GM23338 (cell line): ENCODE measurements at regions not wholly inside any gene's neighbourhood (a gene's known extent, or its start where the extent isn't known, plus 50 kb on each side); places are given as distances from the start of the nearest gene placed in this dataset.
A peak's percentile ranks its signal among the peaks of the same experiment; 100 is the strongest.

Experiments used
- ATAC-seq: fragments of 200-7000 bp; cut with Tn5 transposase; 3 replicates; pipeline ENCODE4 v1.9.1; 2020
- DNase-seq: peaks from one replicate; pipeline ENCODE4 v3.0.0-alpha.2; 2015; ENCODE audit warnings: low spot score
- H2AFZ ChIP-seq: fragments of 200-600 bp; sonication (generic); 2 replicates; pipeline ENCODE4 v1.8.0; 2016; ENCODE audit warnings: antibody characterized with exemption, mild to moderate bottlenecking, moderate library complexity
- H3F3A ChIP-seq: fragments of 200-600 bp; sonication (generic); replicated peaks from 2 replicates; pipeline ENCODE4 v1.8.0; 2017; ENCODE audit warnings: antibody characterized with exemption, mixed run types, low read depth
- H3K27ac ChIP-seq: fragments of 200-600 bp; sonication (generic); 2 replicates; pipeline ENCODE4 v1.6.1; 2016; ENCODE audit warnings: low read depth
- H3K27me3 ChIP-seq: fragments of 200-600 bp; sonication (generic); 2 replicates; pipeline ENCODE4 v1.8.0; 2016; ENCODE audit warnings: mild to moderate bottlenecking, mixed run types, moderate library complexity; ENCODE audit not compliant: insufficient read depth
- H3K36me3 ChIP-seq: fragments of 200-600 bp; sonication (generic); 2 replicates; pipeline ENCODE4 v1.8.0; 2016; ENCODE audit warnings: mild to moderate bottlenecking; ENCODE audit not compliant: insufficient read depth
- H3K4me1 ChIP-seq: fragments of 200-600 bp; sonication (generic); 2 replicates; pipeline ENCODE4 v1.8.0; 2016; ENCODE audit warnings: mild to moderate bottlenecking, moderate library complexity; ENCODE audit not compliant: insufficient read depth
- H3K4me2 ChIP-seq: fragments of 200-600 bp; sonication (generic); 2 replicates; pipeline ENCODE4 v1.7.1; 2017; ENCODE audit warnings: mixed run types
- H3K4me3 ChIP-seq: fragments of 200-600 bp; sonication (generic); 2 replicates; pipeline ENCODE4 v1.6.1; 2016; ENCODE audit warnings: mixed run types
- H3K79me2 ChIP-seq: fragments of 200-600 bp; sonication (generic); replicated peaks from 2 replicates; pipeline ENCODE4 v1.8.0; 2017; ENCODE audit warnings: mild to moderate bottlenecking; ENCODE audit not compliant: insufficient read depth
- H3K9me2 ChIP-seq: fragments of 200-600 bp; sonication (generic); 2 replicates; pipeline ENCODE4 v1.8.0; 2017; ENCODE audit not compliant: insufficient read depth
- H4K20me1 ChIP-seq: fragments of 200-600 bp; sonication (generic); replicated peaks from 2 replicates; pipeline ENCODE4 v1.8.0; 2017; ENCODE audit warnings: mild to moderate bottlenecking; ENCODE audit not compliant: insufficient read depth
- H3K27ac Mint-ChIP-seq: 2 replicates; pipeline ENCODE4 v1.8.0; 2020; ENCODE audit warnings: inconsistent platforms, mild to moderate bottlenecking, moderate library complexity, mixed read lengths
- H3K27me3 Mint-ChIP-seq: 3 replicates; pipeline ENCODE4 v1.8.0; 2022; ENCODE audit warnings: low read depth, mild to moderate bottlenecking, moderate library complexity, mixed read lengths, inconsistent platforms; ENCODE audit not compliant: insufficient read depth, poor library complexity
- H3K36me3 Mint-ChIP-seq: 3 replicates; pipeline ENCODE4 v1.8.0; 2021; ENCODE audit warnings: low read depth, mild to moderate bottlenecking, inconsistent platforms, moderate library complexity, mixed read lengths
- H3K4me1 Mint-ChIP-seq: 3 replicates; pipeline ENCODE4 v1.8.0; 2020; ENCODE audit warnings: mild to moderate bottlenecking, inconsistent platforms, mixed read lengths
- H3K4me3 Mint-ChIP-seq: 3 replicates; pipeline ENCODE4 v1.8.0; 2021; ENCODE audit warnings: moderate library complexity, mild to moderate bottlenecking, inconsistent platforms, mixed read lengths
- H3K9me3 Mint-ChIP-seq: 3 replicates; pipeline ENCODE4 v1.8.0; 2020; ENCODE audit warnings: moderate library complexity, mild to moderate bottlenecking, inconsistent platforms, mixed read lengths
- CREB1 ChIP-seq: fragments of 250-450 bp; sonication (Bioruptor Pico); IDR thresholded peaks from 2 replicates; pipeline ENCODE4 v1.5.0; 2020; ENCODE audit warnings: low read depth, mild to moderate bottlenecking, moderate library complexity
- EZH2 ChIP-seq: fragments of 200-600 bp; sonication (generic); IDR thresholded peaks from one replicate; pipeline ENCODE4 v1.8.0; 2017; ENCODE audit warnings: antibody characterized with exemption, mild to moderate bottlenecking, low read depth; ENCODE audit not compliant: unreplicated experiment
- JUNB ChIP-seq: IDR thresholded peaks from one replicate; pipeline ENCODE4 v1.6.1; 2016; ENCODE audit warnings: antibody characterized with exemption; ENCODE audit not compliant: unreplicated experiment
- POLR2AphosphoS5 ChIP-seq: IDR thresholded peaks from 2 replicates; pipeline ENCODE4 v1.6.1; 2016; ENCODE audit warnings: antibody characterized with exemption, low read depth
- STAT1 ChIP-seq: IDR thresholded peaks from one replicate; pipeline ENCODE4 v1.6.1; 2016; ENCODE audit warnings: antibody characterized with exemption; ENCODE audit not compliant: unreplicated experiment
- ZNF114 ChIP-seq: fragments of 250-450 bp; sonication (Bioruptor Pico); IDR thresholded peaks from 2 replicates; pipeline ENCODE4 v1.5.0; 2020; ENCODE audit warnings: mild to moderate bottlenecking, moderate library complexity
- ZNF331 ChIP-seq: fragments of 250-450 bp; sonication (Bioruptor Pico); IDR thresholded peaks from 2 replicates; pipeline ENCODE4 v1.5.0; 2020; ENCODE audit warnings: low read depth, mild to moderate bottlenecking, moderate library complexity
- TF ChIP-seq, protein P1 (sequence below): fragments of 250-450 bp; sonication (Bioruptor Pico); IDR thresholded peaks from 2 replicates; pipeline ENCODE4 v1.5.0; 2020; ENCODE audit warnings: mild to moderate bottlenecking, moderate library complexity
- TF ChIP-seq, protein P2 (sequence below): IDR thresholded peaks from 2 replicates; pipeline ENCODE4 v1.6.1; 2016; ENCODE audit warnings: antibody characterized with exemption
- TF ChIP-seq, protein P3 (sequence below): IDR thresholded peaks from one replicate; pipeline ENCODE4 v1.6.1; 2018; ENCODE audit warnings: antibody characterized with exemption; ENCODE audit not compliant: unreplicated experiment

DNA sequence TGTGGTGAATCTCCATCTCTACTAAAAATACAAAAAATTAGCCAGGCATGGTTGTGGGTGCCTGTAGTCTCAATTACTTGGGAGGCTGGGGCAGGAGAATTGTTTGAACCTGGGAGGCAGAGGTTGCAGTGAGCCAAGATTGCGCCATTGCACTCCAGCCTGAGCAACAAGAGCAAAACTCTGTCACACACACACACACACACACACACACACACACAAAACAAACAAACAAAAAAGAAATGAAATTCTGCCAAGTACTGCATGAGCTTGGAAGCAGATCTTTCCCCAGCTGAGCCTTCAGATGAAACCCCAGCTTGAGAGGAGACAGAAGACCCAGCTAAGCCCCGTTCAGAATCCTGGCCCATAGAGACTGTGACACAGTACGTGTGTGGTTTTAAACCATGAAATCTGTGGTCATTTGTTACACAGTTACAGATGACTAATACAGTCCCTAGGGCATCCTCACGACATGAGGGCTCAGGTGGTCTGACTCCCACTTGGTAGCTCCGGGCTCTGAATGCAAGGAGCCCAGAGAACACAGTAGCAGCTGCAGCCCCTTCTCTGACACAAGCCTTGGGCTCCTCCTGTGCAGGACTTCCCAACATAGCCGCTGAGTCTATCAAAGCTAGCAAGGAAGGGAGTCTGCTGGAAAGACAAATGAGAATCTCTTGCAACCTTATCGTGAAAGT is 132.8 kb downstream of the SEC14L1 start:
- peaks cover 2% of the 10 kb centered on the region; the same call in 1 of the 3 replicates for H3K9me3 Mint-ChIP-seq
- H3K4me3 ChIP-seq: no peak overlapping the region
- no peak overlapping the region for H3K27ac Mint-ChIP-seq
- no peaks in the 10 kb centered on the region for H3K4me1 Mint-ChIP-seq
- TF ChIP-seq, protein P1, sequence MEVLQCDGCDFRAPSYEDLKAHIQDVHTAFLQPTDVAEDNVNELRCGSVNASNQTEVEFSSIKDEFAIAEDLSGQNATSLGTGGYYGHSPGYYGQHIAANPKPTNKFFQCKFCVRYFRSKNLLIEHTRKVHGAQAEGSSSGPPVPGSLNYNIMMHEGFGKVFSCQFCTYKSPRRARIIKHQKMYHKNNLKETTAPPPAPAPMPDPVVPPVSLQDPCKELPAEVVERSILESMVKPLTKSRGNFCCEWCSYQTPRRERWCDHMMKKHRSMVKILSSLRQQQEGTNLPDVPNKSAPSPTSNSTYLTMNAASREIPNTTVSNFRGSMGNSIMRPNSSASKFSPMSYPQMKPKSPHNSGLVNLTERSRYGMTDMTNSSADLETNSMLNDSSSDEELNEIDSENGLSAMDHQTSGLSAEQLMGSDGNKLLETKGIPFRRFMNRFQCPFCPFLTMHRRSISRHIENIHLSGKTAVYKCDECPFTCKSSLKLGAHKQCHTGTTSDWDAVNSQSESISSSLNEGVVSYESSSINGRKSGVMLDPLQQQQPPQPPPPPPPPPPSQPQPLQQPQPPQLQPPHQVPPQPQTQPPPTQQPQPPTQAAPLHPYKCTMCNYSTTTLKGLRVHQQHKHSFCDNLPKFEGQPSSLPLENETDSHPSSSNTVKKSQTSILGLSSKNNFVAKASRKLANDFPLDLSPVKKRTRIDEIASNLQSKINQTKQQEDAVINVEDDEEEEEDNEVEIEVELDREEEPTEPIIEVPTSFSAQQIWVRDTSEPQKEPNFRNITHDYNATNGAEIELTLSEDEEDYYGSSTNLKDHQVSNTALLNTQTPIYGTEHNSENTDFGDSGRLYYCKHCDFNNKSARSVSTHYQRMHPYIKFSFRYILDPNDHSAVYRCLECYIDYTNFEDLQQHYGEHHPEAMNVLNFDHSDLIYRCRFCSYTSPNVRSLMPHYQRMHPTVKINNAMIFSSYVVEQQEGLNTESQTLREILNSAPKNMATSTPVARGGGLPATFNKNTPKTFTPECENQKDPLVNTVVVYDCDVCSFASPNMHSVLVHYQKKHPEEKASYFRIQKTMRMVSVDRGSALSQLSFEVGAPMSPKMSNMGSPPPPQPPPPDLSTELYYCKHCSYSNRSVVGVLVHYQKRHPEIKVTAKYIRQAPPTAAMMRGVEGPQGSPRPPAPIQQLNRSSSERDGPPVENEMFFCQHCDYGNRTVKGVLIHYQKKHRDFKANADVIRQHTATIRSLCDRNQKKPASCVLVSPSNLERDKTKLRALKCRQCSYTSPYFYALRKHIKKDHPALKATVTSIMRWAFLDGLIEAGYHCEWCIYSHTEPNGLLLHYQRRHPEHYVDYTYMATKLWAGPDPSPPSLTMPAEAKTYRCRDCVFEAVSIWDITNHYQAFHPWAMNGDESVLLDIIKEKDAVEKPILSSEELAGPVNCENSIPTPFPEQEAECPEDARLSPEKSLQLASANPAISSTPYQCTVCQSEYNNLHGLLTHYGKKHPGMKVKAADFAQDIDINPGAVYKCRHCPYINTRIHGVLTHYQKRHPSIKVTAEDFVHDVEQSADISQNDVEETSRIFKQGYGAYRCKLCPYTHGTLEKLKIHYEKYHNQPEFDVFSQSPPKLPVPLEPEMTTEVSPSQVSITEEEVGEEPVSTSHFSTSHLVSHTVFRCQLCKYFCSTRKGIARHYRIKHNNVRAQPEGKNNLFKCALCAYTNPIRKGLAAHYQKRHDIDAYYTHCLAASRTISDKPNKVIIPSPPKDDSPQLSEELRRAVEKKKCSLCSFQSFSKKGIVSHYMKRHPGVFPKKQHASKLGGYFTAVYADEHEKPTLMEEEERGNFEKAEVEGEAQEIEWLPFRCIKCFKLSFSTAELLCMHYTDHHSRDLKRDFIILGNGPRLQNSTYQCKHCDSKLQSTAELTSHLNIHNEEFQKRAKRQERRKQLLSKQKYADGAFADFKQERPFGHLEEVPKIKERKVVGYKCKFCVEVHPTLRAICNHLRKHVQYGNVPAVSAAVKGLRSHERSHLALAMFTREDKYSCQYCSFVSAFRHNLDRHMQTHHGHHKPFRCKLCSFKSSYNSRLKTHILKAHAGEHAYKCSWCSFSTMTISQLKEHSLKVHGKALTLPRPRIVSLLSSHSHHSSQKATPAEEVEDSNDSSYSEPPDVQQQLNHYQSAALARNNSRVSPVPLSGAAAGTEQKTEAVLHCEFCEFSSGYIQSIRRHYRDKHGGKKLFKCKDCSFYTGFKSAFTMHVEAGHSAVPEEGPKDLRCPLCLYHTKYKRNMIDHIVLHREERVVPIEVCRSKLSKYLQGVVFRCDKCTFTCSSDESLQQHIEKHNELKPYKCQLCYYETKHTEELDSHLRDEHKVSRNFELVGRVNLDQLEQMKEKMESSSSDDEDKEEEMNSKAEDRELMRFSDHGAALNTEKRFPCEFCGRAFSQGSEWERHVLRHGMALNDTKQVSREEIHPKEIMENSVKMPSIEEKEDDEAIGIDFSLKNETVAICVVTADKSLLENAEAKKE (CRISPR knock-in tag): no peak
- TF ChIP-seq, protein P2, sequence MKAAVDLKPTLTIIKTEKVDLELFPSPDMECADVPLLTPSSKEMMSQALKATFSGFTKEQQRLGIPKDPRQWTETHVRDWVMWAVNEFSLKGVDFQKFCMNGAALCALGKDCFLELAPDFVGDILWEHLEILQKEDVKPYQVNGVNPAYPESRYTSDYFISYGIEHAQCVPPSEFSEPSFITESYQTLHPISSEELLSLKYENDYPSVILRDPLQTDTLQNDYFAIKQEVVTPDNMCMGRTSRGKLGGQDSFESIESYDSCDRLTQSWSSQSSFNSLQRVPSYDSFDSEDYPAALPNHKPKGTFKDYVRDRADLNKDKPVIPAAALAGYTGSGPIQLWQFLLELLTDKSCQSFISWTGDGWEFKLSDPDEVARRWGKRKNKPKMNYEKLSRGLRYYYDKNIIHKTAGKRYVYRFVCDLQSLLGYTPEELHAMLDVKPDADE: no peak
- no peak for TF ChIP-seq POLR2AphosphoS5
- TF ChIP-seq, protein P3, sequence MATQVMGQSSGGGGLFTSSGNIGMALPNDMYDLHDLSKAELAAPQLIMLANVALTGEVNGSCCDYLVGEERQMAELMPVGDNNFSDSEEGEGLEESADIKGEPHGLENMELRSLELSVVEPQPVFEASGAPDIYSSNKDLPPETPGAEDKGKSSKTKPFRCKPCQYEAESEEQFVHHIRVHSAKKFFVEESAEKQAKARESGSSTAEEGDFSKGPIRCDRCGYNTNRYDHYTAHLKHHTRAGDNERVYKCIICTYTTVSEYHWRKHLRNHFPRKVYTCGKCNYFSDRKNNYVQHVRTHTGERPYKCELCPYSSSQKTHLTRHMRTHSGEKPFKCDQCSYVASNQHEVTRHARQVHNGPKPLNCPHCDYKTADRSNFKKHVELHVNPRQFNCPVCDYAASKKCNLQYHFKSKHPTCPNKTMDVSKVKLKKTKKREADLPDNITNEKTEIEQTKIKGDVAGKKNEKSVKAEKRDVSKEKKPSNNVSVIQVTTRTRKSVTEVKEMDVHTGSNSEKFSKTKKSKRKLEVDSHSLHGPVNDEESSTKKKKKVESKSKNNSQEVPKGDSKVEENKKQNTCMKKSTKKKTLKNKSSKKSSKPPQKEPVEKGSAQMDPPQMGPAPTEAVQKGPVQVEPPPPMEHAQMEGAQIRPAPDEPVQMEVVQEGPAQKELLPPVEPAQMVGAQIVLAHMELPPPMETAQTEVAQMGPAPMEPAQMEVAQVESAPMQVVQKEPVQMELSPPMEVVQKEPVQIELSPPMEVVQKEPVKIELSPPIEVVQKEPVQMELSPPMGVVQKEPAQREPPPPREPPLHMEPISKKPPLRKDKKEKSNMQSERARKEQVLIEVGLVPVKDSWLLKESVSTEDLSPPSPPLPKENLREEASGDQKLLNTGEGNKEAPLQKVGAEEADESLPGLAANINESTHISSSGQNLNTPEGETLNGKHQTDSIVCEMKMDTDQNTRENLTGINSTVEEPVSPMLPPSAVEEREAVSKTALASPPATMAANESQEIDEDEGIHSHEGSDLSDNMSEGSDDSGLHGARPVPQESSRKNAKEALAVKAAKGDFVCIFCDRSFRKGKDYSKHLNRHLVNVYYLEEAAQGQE: no peak
- TF ChIP-seq STAT1: no peak
- TF ChIP-seq ZNF331: no peak
- no peak for TF ChIP-seq JUNB
- TF ChIP-seq CREB1 (CRISPR knock-in tag): no peak
- no peak for TF ChIP-seq ZNF114 (CRISPR knock-in tag)
- no peak for TF ChIP-seq EZH2
- H3K9me2 ChIP-seq: no peaks in the 10 kb centered on the region
- H2AFZ ChIP-seq: peak overlapping the region; percentile 38; the same call in 1 of the 2 replicates
- H3K27ac ChIP-seq: no peak overlapping the region
- H3K27me3 Mint-ChIP-seq: peaks cover 8% of the 10 kb centered on the region
- no peak overlapping the region for H3K4me3 Mint-ChIP-seq
- H3K36me3 Mint-ChIP-seq: no peaks in the 10 kb centered on the region
- no peak overlapping the region for H3K4me2 ChIP-seq
- H3K4me1 ChIP-seq: no peaks in the 10 kb centered on the region
- H3K79me2 ChIP-seq: no peaks in the 10 kb centered on the region
- no peak for ATAC-seq
- no peak for DNase-seq
- H3F3A ChIP-seq: no peaks in the 10 kb centered on the region
- no peaks in the 10 kb centered on the region for H3K27me3 ChIP-seq
- H4K20me1 ChIP-seq: no peaks in the 10 kb centered on the region; the same call in 1 of the 2 replicates
- H3K36me3 ChIP-seq: no peaks in the 10 kb centered on the region
